ENCODE measurements at regions not wholly inside any gene's neighbourhood (a gene's known extent, or its start where the extent isn't known, plus 50 kb on each side); places are given as distances from the start of the nearest gene placed in this dataset.

- TF ChIP-seq CTCF (IDR thresholded peaks at IDR 0.05) (no peak), POLR2A (IDR thresholded peaks at IDR 0.05) (no peak)
Observed at GRCh38 chr13:48158915-48159314, 64.0 kb upstream of the MED4 start.

Data from Peyer's patch (tissue), 4 donors.